SH-SY5Y (cell line): ENCODE measurements at regions not wholly inside any gene's neighbourhood (a gene's known extent, or its start where the extent isn't known, plus 50 kb on each side); places are given as distances from the start of the nearest gene placed in this dataset.

Experiments used
- GATA2 ChIP-seq: IDR thresholded peaks from 2 replicates; pipeline ENCODE4 v1.6.1; 2011; ENCODE audit warnings: mild to moderate bottlenecking, low read depth, low read length
- GATA3 ChIP-seq: IDR thresholded peaks from 2 replicates; pipeline ENCODE4 v1.6.1; 2011; ENCODE audit warnings: low read depth, mild to moderate bottlenecking, low read length, moderate library complexity

DNA sequence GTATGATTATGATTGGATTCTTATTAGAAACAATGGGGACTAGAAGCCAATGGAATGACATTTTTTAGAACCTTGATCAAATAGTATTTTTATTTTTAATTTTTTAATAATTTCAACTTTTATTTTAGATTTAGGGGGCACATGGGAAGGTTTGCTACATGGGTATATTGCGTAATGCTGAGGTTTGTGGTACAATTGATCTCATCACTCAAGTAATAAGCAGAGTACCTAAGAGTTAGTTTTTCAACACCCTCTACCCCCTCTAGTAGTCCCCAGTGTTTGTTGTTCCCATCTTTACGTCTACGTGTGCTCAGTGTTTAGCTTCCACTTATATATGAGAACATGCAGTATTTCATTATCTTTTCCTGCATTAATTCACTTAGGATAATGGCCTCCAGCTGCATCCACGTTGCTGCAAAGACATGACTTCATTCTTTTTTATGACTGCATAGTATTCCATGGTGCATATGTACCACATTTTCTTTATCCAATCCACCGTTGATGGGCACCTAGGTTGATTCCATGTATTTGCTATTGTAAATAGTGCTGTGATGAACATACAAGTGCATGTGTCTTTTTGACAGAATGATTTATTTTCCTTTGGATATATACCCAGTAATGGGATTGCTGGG, 281.1 kb upstream of the MAN1A1 start:
- TF ChIP-seq GATA3 (no peak), GATA2 (no peak)
